PC-3 (cell line): ENCODE measurements at regions not wholly inside any gene's neighbourhood (a gene's known extent, or its start where the extent isn't known, plus 50 kb on each side); places are given as distances from the start of the nearest gene placed in this dataset.

Experiments
- ATAC-seq: fragments of 200-7000 bp; cut with Tn5 transposase; 2 replicates; pipeline ENCODE4 v1.9.1; 2020; ENCODE audit warnings: mild to moderate bottlenecking, moderate library complexity
- BruUV-seq: library from RNA; stranded (reverse); fragments of 400-500 nt; replicated peaks from 2 replicates; lab custom pipeline; 2021; lab: Mats Ljungman, UMichigan
- CTCF ChIA-PET: fragments of 300-600 bp; sonication (Branson Sonifier 250); formaldehyde crosslinking; loops from one replicate; lab custom pipeline; 2022; ENCODE audit warnings: antibody characterized with exemption; lab: Charles Lee
- POLR2A ChIA-PET: fragments of 300-600 bp; sonication (Branson Sonifier 250); formaldehyde crosslinking; loops from one replicate; lab custom pipeline; 2022; ENCODE audit warnings: antibody characterized with exemption; ENCODE audit not compliant: unreplicated experiment; lab: Charles Lee
- DNase-seq: peaks from one replicate; pipeline ENCODE4 v3.0.0-alpha.2; 2015
- H2AFZ ChIP-seq: fragments of 300-600 bp; sonication (generic); 2 replicates; pipeline ENCODE4 v1.6.0; 2016; ENCODE audit warnings: antibody characterized with exemption, low read length
- H3F3A ChIP-seq: fragments of 300-600 bp; sonication (generic); one replicate; pipeline ENCODE4 v1.6.0; 2017; ENCODE audit warnings: antibody characterized with exemption, low read length, control low read depth, mild to moderate bottlenecking; ENCODE audit not compliant: unreplicated experiment
- H3K27ac ChIP-seq: fragments of 300-600 bp; sonication (generic); 2 replicates; pipeline ENCODE4 v1.5.1; 2016; ENCODE audit warnings: mild to moderate bottlenecking, low read length
- H3K27me3 ChIP-seq: fragments of 300-600 bp; sonication (generic); 2 replicates; pipeline ENCODE4 v1.6.1; 2016; ENCODE audit warnings: low read length, mixed read lengths
- H3K36me3 ChIP-seq: fragments of 300-600 bp; sonication (generic); 2 replicates; pipeline ENCODE4 v1.6.1; 2016; ENCODE audit warnings: low read depth, mixed run types, low read length, mixed read lengths
- H3K4me1 ChIP-seq: fragments of 300-600 bp; sonication (generic); 2 replicates; pipeline ENCODE4 v1.5.1; 2016; ENCODE audit warnings: low read length; ENCODE audit not compliant: insufficient read depth
- H3K4me2 ChIP-seq: fragments of 300-600 bp; sonication (generic); 2 replicates; pipeline ENCODE4 v1.6.0; 2016; ENCODE audit warnings: low read length
- H3K4me3 ChIP-seq: fragments of 300-600 bp; sonication (generic); 2 replicates; pipeline ENCODE4 v1.5.1; 2016; ENCODE audit warnings: mild to moderate bottlenecking, low read length, mixed read lengths
- H3K79me2 ChIP-seq: fragments of 300-600 bp; sonication (generic); 2 replicates; pipeline ENCODE4 v1.6.1; 2017; ENCODE audit warnings: low read length, mixed read lengths
- H3K9ac ChIP-seq: fragments of 300-600 bp; sonication (generic); 2 replicates; pipeline ENCODE4 v1.6.0; 2016; ENCODE audit warnings: mild to moderate bottlenecking, low read length
- H3K9me2 ChIP-seq: fragments of 300-600 bp; sonication (generic); replicated peaks from 2 replicates; pipeline ENCODE4 v1.6.1; 2016; ENCODE audit warnings: mixed run types, low read length, mixed read lengths
- H3K9me3 ChIP-seq: fragments of 300-600 bp; sonication (generic); 2 replicates; pipeline ENCODE4 v1.6.1; 2016; ENCODE audit warnings: low read length, mixed read lengths
- H4K20me1 ChIP-seq: fragments of 300-600 bp; sonication (generic); 2 replicates; pipeline ENCODE4 v1.6.1; 2016; ENCODE audit warnings: low read length, mixed read lengths
- CTCF ChIP-seq: fragments of 300-600 bp; sonication (generic); conservative IDR thresholded peaks from 2 replicates; pipeline ENCODE4 v1.5.1; 2017; ENCODE audit warnings: antibody characterized with exemption, low read depth, mild to moderate bottlenecking, low read length
- EZH2 ChIP-seq: fragments of 300-600 bp; sonication (generic); IDR thresholded peaks from one replicate; pipeline ENCODE4 v1.6.1; 2017; ENCODE audit warnings: antibody characterized with exemption, mild to moderate bottlenecking, low read length; ENCODE audit not compliant: unreplicated experiment
- EZH2phosphoT487 ChIP-seq: fragments of 300-600 bp; sonication (generic); IDR thresholded peaks from 2 replicates; pipeline ENCODE4 v1.6.1; 2018; ENCODE audit warnings: mild to moderate bottlenecking, antibody characterized with exemption, low read length, borderline replicate concordance
- intact Hi-C: fragments of 100-400 bp; cut with micrococcal nuclease; formaldehyde crosslinking; loops from 2 replicates; pipeline ENCODE4 v1.9.0; 2023

- Histone ChIP-seq H3K9ac (no peak overlapping the region), H3K4me3 (no peak overlapping the region), H2AFZ (no peak overlapping the region), H3K27me3 (no peaks in the 10 kb centered on the region; the same call in 1 of the 2 replicates), H3K4me1 (peaks cover 10% of the 10 kb centered on the region; the same call in 1 of the 2 replicates), H3K9me3 (no peaks in the 10 kb centered on the region), H3K27ac (no peak overlapping the region), H3K79me2 (no peaks in the 10 kb centered on the region), H3K36me3 (no peaks in the 10 kb centered on the region), H4K20me1 (no peaks in the 10 kb centered on the region), H3K4me2 (no peak overlapping the region), H3F3A (no peaks in the 10 kb centered on the region), H3K9me2 (no peaks in the 10 kb centered on the region)
- POLR2A ChIA-PET: no interaction called here
- no peak for ATAC-seq
- CTCF ChIA-PET: no interaction called here
- BruUV-seq: no TSS peak
- intact Hi-C loops: no loop called here
- TF ChIP-seq CTCF (no peak), EZH2 (no peak), EZH2phosphoT487 (no peak)
- no peak for DNase-seq
Measured at GRCh38 chr14:66005900-66006434, 480.2 kb upstream of the CCDC196 start.

- ChIA-PET POLR2A (no interaction called here), CTCF (no interaction called here)
- no peak overlapping the region for H3K9ac ChIP-seq
- H3K27ac ChIP-seq: no peak overlapping the region
- no peak overlapping the region for H3K4me2 ChIP-seq
- H3K9me3 ChIP-seq: no peaks in the 10 kb centered on the region
- DNase-seq (no peak), ATAC-seq (no peak)
- no TSS peak for BruUV-seq
- H2AFZ ChIP-seq: no peak overlapping the region
- H3K9me2 ChIP-seq: no peaks in the 10 kb centered on the region
- H3K4me1 ChIP-seq: 0 out of 2 replicates have a peak, but pooled peaks cover under 1% of the 10 kb centered on the region
- H3K4me3 ChIP-seq: no peak overlapping the region
- H3K36me3 ChIP-seq: no peaks in the 10 kb centered on the region
- TF ChIP-seq CTCF (no peak), EZH2phosphoT487 (no peak), EZH2 (no peak)
- no peaks in the 10 kb centered on the region for H3K27me3 ChIP-seq
- intact Hi-C loops: no loop called here
- no peaks in the 10 kb centered on the region for H3K79me2 ChIP-seq
- H4K20me1 ChIP-seq: no peaks in the 10 kb centered on the region
- H3F3A ChIP-seq: no peaks in the 10 kb centered on the region
Measured at GRCh38 chr14:66008631-66009030, 477.5 kb upstream of the CCDC196 start.

GRCh38 chr14:66009089-66009488 is 477.1 kb upstream of the CCDC196 start:
- ChIA-PET CTCF (no interaction called here), POLR2A (no interaction called here)
- Histone ChIP-seq H4K20me1 (no peaks in the 10 kb centered on the region), H3K4me1 (no peaks in the 10 kb centered on the region), H3K27ac (no peak overlapping the region), H3K4me2 (no peak overlapping the region), H3F3A (no peaks in the 10 kb centered on the region), H3K4me3 (no peak overlapping the region), H3K27me3 (no peaks in the 10 kb centered on the region), H3K79me2 (no peaks in the 10 kb centered on the region), H2AFZ (no peak overlapping the region), H3K9ac (no peak overlapping the region), H3K9me2 (no peaks in the 10 kb centered on the region), H3K9me3 (no peaks in the 10 kb centered on the region), H3K36me3 (no peaks in the 10 kb centered on the region)
- DNase-seq (peak; percentile 55), ATAC-seq (peak; percentile 73; the same call in 1 of the 2 replicates)
- BruUV-seq: no TSS peak
- TF ChIP-seq EZH2: no peak
- no peak for TF ChIP-seq EZH2phosphoT487
- no peak for TF ChIP-seq CTCF
- intact Hi-C loops: no loop called here
